ENCODE measurements at regions not wholly inside any gene's neighbourhood (a gene's known extent, or its start where the extent isn't known, plus 50 kb on each side); places are given as distances from the start of the nearest gene placed in this dataset.

- ATAC-seq: no peak
- no peaks in the 10 kb centered on the region for H3K9me3 ChIP-seq
- 63 to 70% (median 67%) methylated on average over 5 of the region's 5 CpGs for WGBS, 4 donors
- H3K27ac ChIP-seq: no peak overlapping the region
- no peaks in the 10 kb centered on the region for H3K4me1 ChIP-seq
- intact Hi-C loops (cut with DNase I): loop anchor here in 3 of 10 donors (10.0 kb wide), 1 partner anchor 321 kb away; no protein-coding TSS in a partner anchor
- H3K36me3 ChIP-seq: no peaks in the 10 kb centered on the region
- no peak for DNase-seq
- no peak for TF ChIP-seq CTCF (IDR thresholded peaks at IDR 0.05)
- no peak for TF ChIP-seq POLR2A (IDR thresholded peaks at IDR 0.05)
- peaks cover 0 to 67% (median 14%) of the 10 kb centered on the region in 9 donors for H3K27me3 ChIP-seq
- no peak overlapping the region for H3K4me3 ChIP-seq
Measured at GRCh38 chr2:175363699-175364098, 182.2 kb upstream of the ATP5MC3 start.

DNA sequence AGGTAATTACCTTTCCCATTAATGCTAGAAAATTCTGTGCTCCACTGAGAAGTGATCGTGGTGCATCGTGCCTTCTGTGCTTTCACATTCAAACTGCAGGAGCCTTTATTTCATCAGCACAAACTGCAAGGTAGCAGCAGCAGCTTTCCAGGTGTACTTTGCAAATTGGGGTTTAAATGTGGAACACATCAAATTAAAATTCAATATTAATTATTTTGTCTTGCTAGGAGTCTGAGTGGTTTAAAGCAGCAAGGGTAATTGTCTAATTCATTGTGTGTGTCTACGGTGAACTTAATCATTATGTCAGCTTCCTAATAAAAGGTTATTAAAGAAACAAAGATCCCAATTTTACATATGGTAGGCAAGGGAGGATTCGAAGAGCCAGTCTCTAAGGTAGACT lies 180.8 kb upstream of the ATP5MC3 start:
- peaks cover 0 to 65% (median 14%) of the 10 kb centered on the region in 9 donors for H3K27me3 ChIP-seq
- H3K4me3 ChIP-seq: no peak overlapping the region
- 80 to 95% (median 88%) methylated on average over 4 of the region's 4 CpGs for WGBS, 4 donors
- DNase-seq (no peak), ATAC-seq (no peak)
- no peaks in the 10 kb centered on the region for H3K4me1 ChIP-seq
- intact Hi-C loops (cut with DNase I): loop anchor here in 3 of 10 donors (10.0 kb wide), 1 partner anchor 322 kb away; no protein-coding TSS in a partner anchor
- no peak overlapping the region for H3K27ac ChIP-seq
- H3K9me3 ChIP-seq: no peaks in the 10 kb centered on the region
- no peaks in the 10 kb centered on the region for H3K36me3 ChIP-seq
- TF ChIP-seq POLR2A (IDR thresholded peaks at IDR 0.05): no peak
- no peak for TF ChIP-seq CTCF (IDR thresholded peaks at IDR 0.05)

- no peaks in the 10 kb centered on the region for H3K4me1 ChIP-seq
- TF ChIP-seq CTCF (IDR thresholded peaks at IDR 0.05): no peak
- TF ChIP-seq POLR2A (IDR thresholded peaks at IDR 0.05): no peak
- no peak for ATAC-seq
- H3K4me3 ChIP-seq: no peak overlapping the region
- intact Hi-C loops (cut with DNase I): loop anchor here in 3 of 10 donors (10.0 kb wide), 1 partner anchor 325 kb away; no protein-coding TSS in a partner anchor
- no peak overlapping the region for H3K27ac ChIP-seq
- 76 to 81% (median 78%) methylated on average over 3 of the region's 3 CpGs for WGBS, 4 donors
- peaks cover 0 to 39% (median 5%) of the 10 kb centered on the region in 9 donors for H3K27me3 ChIP-seq
- H3K36me3 ChIP-seq: no peaks in the 10 kb centered on the region
- no peaks in the 10 kb centered on the region for H3K9me3 ChIP-seq
- no peak for DNase-seq
Measured at GRCh38 chr2:175359710-175360109, 178.2 kb upstream of the ATP5MC3 start.

DNA sequence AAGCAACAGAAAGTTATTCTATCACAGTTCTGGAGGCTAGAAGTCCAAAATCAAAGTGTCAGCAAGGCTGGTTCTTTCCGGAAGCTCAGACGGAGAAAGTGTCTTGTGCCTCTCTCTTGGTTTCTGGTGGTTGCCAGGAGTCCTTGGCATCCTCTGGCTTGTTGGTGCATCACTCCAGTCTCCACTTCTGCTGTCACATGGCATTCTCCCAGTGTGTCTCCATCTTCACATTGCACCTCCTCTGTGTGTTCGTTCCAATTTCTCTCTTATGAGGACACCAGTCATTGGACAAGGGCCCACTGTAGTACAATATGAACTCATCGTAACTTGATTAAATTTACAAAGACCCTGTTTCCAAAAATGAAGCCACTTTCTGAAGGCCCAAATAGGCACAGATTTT lies 175.4 kb upstream of the ATP5MC3 start:
- peaks cover 0 to 39% (median 5%) of the 10 kb centered on the region in 9 donors for H3K27me3 ChIP-seq
- no peak overlapping the region for H3K4me3 ChIP-seq
- no peak for ATAC-seq
- intact Hi-C loops (cut with DNase I): no loop called here
- DNase-seq: no peak
- WGBS, 4 donors: 89 to 94% (median 91%) methylated on average over 4 of the region's 4 CpGs
- TF ChIP-seq POLR2A (IDR thresholded peaks at IDR 0.05): no peak
- no peak for TF ChIP-seq CTCF (IDR thresholded peaks at IDR 0.05)
- H3K27ac ChIP-seq: no peak overlapping the region
- no peaks in the 10 kb centered on the region for H3K36me3 ChIP-seq
- H3K9me3 ChIP-seq: no peaks in the 10 kb centered on the region
- H3K4me1 ChIP-seq: no peaks in the 10 kb centered on the region
